GM12878 (cell line): ENCODE measurements at regions not wholly inside any gene's neighbourhood (a gene's known extent, or its start where the extent isn't known, plus 50 kb on each side); places are given as distances from the start of the nearest gene placed in this dataset.

Source experiments
- ATAC-seq: fragments of 200-7000 bp; cut with Tn5 transposase; 3 replicates; pipeline ENCODE4 v1.9.1; 2020; ENCODE audit warnings: mild to moderate bottlenecking, moderate library complexity
- BruUV-seq: library from RNA; stranded (reverse); fragments of 400-500 nt; replicated peaks from 2 replicates; lab custom pipeline; 2021; lab: Mats Ljungman, UMichigan
- CTCF ChIA-PET: fragments of 300-600 bp; sonication (Branson Sonifier 250); formaldehyde crosslinking; extraction: SDS; loops from one replicate; lab custom pipeline; 2021; ENCODE audit warnings: inconsistent platforms; lab: Yijun Ruan, JAX
- POLR2A ChIA-PET: fragments of 350-600 bp; formaldehyde crosslinking; extraction: SDS; loops from one replicate; lab custom pipeline; 2021; ENCODE audit warnings: inconsistent platforms; lab: Charles Lee
- RAD21 ChIA-PET: fragments of 300-600 bp; sonication (Branson Sonifier 250); formaldehyde crosslinking; loops from one replicate; lab custom pipeline; 2023; ENCODE audit warnings: antibody characterized with exemption; ENCODE audit not compliant: unreplicated experiment; lab: Charles Lee
- SMC1A ChIA-PET: fragments of 300-600 bp; sonication (Branson Sonifier 250); formaldehyde crosslinking; loops from one replicate; lab custom pipeline; 2023; ENCODE audit not compliant: unreplicated experiment, uncharacterized antibody; lab: Charles Lee
- DNase-seq: peaks from one replicate; pipeline ENCODE4 v3.0.0-alpha.2; 2011; ENCODE audit warnings: low read depth, low spot score
- FAIRE-seq: peaks from 3 replicates; lab custom pipeline; 2011; peaks lifted over from hg19 to GRCh38; lab: Jason Lieb, UNC
- H2AFZ ChIP-seq: 2 replicates; pipeline ENCODE4 v1.6.0; 2011; ENCODE audit warnings: low read depth, low read length, control low read depth; ENCODE audit not compliant: control insufficient read depth
- H3K27ac ChIP-seq: 2 replicates; pipeline ENCODE4 v1.5.1; 2011; ENCODE audit warnings: control low read depth; ENCODE audit not compliant: control insufficient read depth, insufficient read depth
- H3K27me3 ChIP-seq, 2 experiments: replicated peaks in 1 of 2; 2 replicates each; pipeline versions ENCODE4 v1.6.0 to v1.6.1; 2011; ENCODE audit warnings: low read length in 1 of 2; ENCODE audit not compliant: control insufficient read depth in 2 of 2, insufficient read depth in 2 of 2
- H3K36me3 ChIP-seq, 2 experiments: 2 replicates each; pipeline ENCODE4 v1.5.1; 2011; ENCODE audit warnings: low read length in 1 of 2; ENCODE audit not compliant: control insufficient read depth in 2 of 2, insufficient read depth in 2 of 2
- H3K4me1 ChIP-seq: 2 replicates; pipeline ENCODE4 v1.6.1; 2011; ENCODE audit warnings: mild to moderate bottlenecking, low read length, moderate library complexity, mixed read lengths; ENCODE audit not compliant: control insufficient read depth, insufficient read depth
- H3K4me2 ChIP-seq: 2 replicates; pipeline ENCODE4 v1.6.0; 2011; ENCODE audit warnings: control low read depth; ENCODE audit not compliant: control insufficient read depth, insufficient read depth
- H3K4me3 ChIP-seq: fragments of 200-600 bp; sonication (generic); 2 replicates; pipeline ENCODE4 v1.5.1; 2016
- H3K79me2 ChIP-seq: 2 replicates; pipeline ENCODE4 v1.6.0; 2011; ENCODE audit warnings: low read length; ENCODE audit not compliant: control insufficient read depth, insufficient read depth
- H3K9ac ChIP-seq: 2 replicates; pipeline ENCODE4 v1.8.0; 2011; ENCODE audit warnings: low read length, control low read depth, mixed read lengths; ENCODE audit not compliant: control insufficient read depth, insufficient read depth
- H3K9me3 ChIP-seq: replicated peaks from 3 replicates; pipeline ENCODE4 v1.5.1; 2011; ENCODE audit warnings: mild to moderate bottlenecking, low read length; ENCODE audit not compliant: control insufficient read depth, insufficient read depth
- H4K20me1 ChIP-seq: 2 replicates; pipeline ENCODE4 v1.6.0; 2011; ENCODE audit not compliant: control insufficient read depth, insufficient read depth
- BRCA1 ChIP-seq: IDR thresholded peaks from 2 replicates; pipeline ENCODE4 v1.6.1; 2011; ENCODE audit warnings: low read depth, low read length, improper control_type of control experiment
- CHD4 ChIP-seq: fragments of 200-600 bp; sonication (generic); IDR thresholded peaks from 2 replicates; pipeline ENCODE4 v1.6.1; 2016; ENCODE audit warnings: mild to moderate bottlenecking
- GABPA ChIP-seq: IDR thresholded peaks from 2 replicates; pipeline ENCODE4 v1.6.1; 2014; ENCODE audit warnings: antibody characterized with exemption, low read depth, mild to moderate bottlenecking, inconsistent platforms
- HDAC2 ChIP-seq: fragments of 200-600 bp; sonication (generic); IDR thresholded peaks from 2 replicates; pipeline ENCODE4 v1.6.1; 2017
- HDGF ChIP-seq: fragments of 450-650 bp; IDR thresholded peaks from 2 replicates; pipeline ENCODE4 v1.6.1; 2016; ENCODE audit warnings: antibody characterized with exemption
- IKZF1 ChIP-seq: fragments of 450-650 bp; conservative IDR thresholded peaks from 2 replicates; pipeline ENCODE4 v1.6.1; 2017; ENCODE audit warnings: antibody characterized with exemption, mild to moderate bottlenecking
- KDM1A ChIP-seq: fragments of 200-600 bp; sonication (generic); IDR thresholded peaks from 2 replicates; pipeline ENCODE4 v1.6.1; 2016; ENCODE audit warnings: borderline replicate concordance
- MTA2 ChIP-seq: fragments of 450-650 bp; IDR thresholded peaks from 2 replicates; pipeline ENCODE4 v1.6.1; 2016; ENCODE audit warnings: low read depth, mild to moderate bottlenecking, moderate library complexity
- PAX8 ChIP-seq: fragments of 450-650 bp; IDR thresholded peaks from 2 replicates; pipeline ENCODE4 v1.6.1; 2017; ENCODE audit warnings: mild to moderate bottlenecking, moderate library complexity
- POLR2AphosphoS2 ChIP-seq: IDR thresholded peaks from 2 replicates; pipeline ENCODE4 v1.6.1; 2011; ENCODE audit warnings: low read depth, mild to moderate bottlenecking, low read length, improper control_type of control experiment, moderate library complexity
- RAD21 ChIP-seq: IDR thresholded peaks from 2 replicates; pipeline ENCODE4 v1.6.1; 2011; ENCODE audit warnings: mild to moderate bottlenecking, low read depth, low read length, moderate library complexity; ENCODE audit not compliant: insufficient read depth
- RAD51 ChIP-seq: fragments of 450-650 bp; IDR thresholded peaks from 2 replicates; pipeline ENCODE4 v1.6.1; 2016; ENCODE audit warnings: moderate library complexity, mild to moderate bottlenecking, inconsistent platforms
- RFX5 ChIP-seq: IDR thresholded peaks from 2 replicates; pipeline ENCODE4 v1.6.1; 2011; ENCODE audit warnings: low read depth, low read length, improper control_type of control experiment
- SIN3A ChIP-seq: IDR thresholded peaks from 2 replicates; pipeline ENCODE4 v1.6.1; 2012; ENCODE audit warnings: low read depth, low read length, improper control_type of control experiment
- TARDBP ChIP-seq: IDR thresholded peaks from 2 replicates; pipeline ENCODE4 v1.6.1; 2016; ENCODE audit warnings: borderline replicate concordance
- TCF12 ChIP-seq: IDR thresholded peaks from 2 replicates; pipeline ENCODE4 v1.6.1; 2011; ENCODE audit warnings: low read depth, mild to moderate bottlenecking, low read length
- YY1 ChIP-seq: IDR thresholded peaks from 2 replicates; pipeline ENCODE4 v1.6.1; 2011; ENCODE audit warnings: low read depth, mild to moderate bottlenecking, low read length
- ZNF207 ChIP-seq: fragments of 450-650 bp; IDR thresholded peaks from 2 replicates; pipeline ENCODE4 v1.6.1; 2014; ENCODE audit warnings: antibody characterized with exemption, mild to moderate bottlenecking, borderline replicate concordance
- ZNF24 ChIP-seq: fragments of 450-650 bp; IDR thresholded peaks from 2 replicates; pipeline ENCODE4 v1.6.1; 2017; ENCODE audit warnings: antibody characterized with exemption, mild to moderate bottlenecking
- ZNF384 ChIP-seq: IDR thresholded peaks from 2 replicates; pipeline ENCODE4 v1.6.1; 2012; ENCODE audit warnings: low read depth, mild to moderate bottlenecking, low read length, improper control_type of control experiment, borderline replicate concordance
- ZSCAN29 ChIP-seq: fragments of 450-650 bp; IDR thresholded peaks from 2 replicates; pipeline ENCODE4 v1.6.1; 2017; ENCODE audit warnings: mild to moderate bottlenecking, moderate library complexity
- WGBS: methylation state at CpG from one replicate; pipeline ENCODE4 v1.1.6; 2016; ENCODE audit warnings: low lambda C conversion rate; ENCODE audit not compliant: insufficient replicate concordance, insufficient coverage; ENCODE audit errors: missing lambda C conversion rate; 5-methylcytosine and 5-hydroxymethylcytosine counted together
- in situ Hi-C: fragments of 300-500 bp; cut with MboI; formaldehyde crosslinking; loops from 9 replicates; pipeline ENCODE4 v1.14.3; 2018; ENCODE audit warnings: mixed read lengths
- intact Hi-C: fragments of 100-400 bp; cut with micrococcal nuclease; formaldehyde crosslinking; loops from one replicate; pipeline ENCODE4 v1.14.2; 2022; ENCODE audit not compliant: unreplicated experiment
- TF ChIP-seq, protein P1 (sequence below): IDR thresholded peaks from 2 replicates; pipeline ENCODE4 v1.6.1; 2012; ENCODE audit warnings: low read depth, low read length, improper control_type of control experiment

DNA sequence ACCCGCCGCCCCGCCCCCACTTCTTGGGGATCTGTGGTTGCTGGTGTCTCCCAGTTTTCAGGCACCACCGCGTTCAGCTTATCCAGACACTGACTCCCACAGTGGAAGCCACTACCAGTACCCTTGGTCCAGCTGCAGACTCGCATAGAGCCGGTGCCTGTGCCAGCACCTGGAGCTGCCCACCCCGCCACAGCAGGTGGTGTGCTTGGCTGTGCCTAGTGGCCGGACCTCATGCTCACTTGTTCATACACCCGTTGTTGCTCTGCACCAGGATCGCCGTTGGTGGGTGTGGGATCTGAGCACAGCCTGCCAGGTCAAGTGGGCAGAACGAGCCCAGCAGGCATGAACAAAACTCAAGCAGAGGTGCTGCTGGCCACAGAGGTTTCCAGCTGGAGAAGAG lies 673.2 kb downstream of the RERGL start:
- CTCF ChIA-PET, result interaction anchor here (0.6 kb wide), 1 partner anchor 43 kb away, joined by 3 read pairs; no protein-coding TSS in a partner anchor
- Histone ChIP-seq H3K27ac (no peak overlapping the region), H3K4me3 (no peak overlapping the region), H3K79me2 (no peaks in the 10 kb centered on the region), H3K9me3 (no peaks in the 10 kb centered on the region), H3K36me3 (no peaks in the 10 kb centered on the region), H3K4me2 (no peak overlapping the region), H4K20me1 (no peaks in the 10 kb centered on the region), H3K4me1 (no peaks in the 10 kb centered on the region), H3K27me3 (no peaks in the 10 kb centered on the region), H2AFZ (no peak overlapping the region), H3K9ac (no peak overlapping the region)
- in situ Hi-C loops (no loop called here), intact Hi-C loops (no loop called here)
- ATAC-seq (no peak), FAIRE-seq (no peak), DNase-seq (no peak)
- WGBS, result 31% methylated on average over 13 of the region's 13 CpGs
- POLR2A ChIA-PET, result no interaction called here
- no TSS peak for BruUV-seq
- no peak for TF ChIP-seq ZNF24
- TF ChIP-seq POLR2AphosphoS2, result no peak
- TF ChIP-seq RFX5, result no peak
- no peak for TF ChIP-seq HDAC2
- TF ChIP-seq MTA2, result no peak
- no peak for TF ChIP-seq ZNF207
- TF ChIP-seq, protein P1, sequence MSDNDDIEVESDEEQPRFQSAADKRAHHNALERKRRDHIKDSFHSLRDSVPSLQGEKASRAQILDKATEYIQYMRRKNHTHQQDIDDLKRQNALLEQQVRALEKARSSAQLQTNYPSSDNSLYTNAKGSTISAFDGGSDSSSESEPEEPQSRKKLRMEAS, result no peak
- no peak for TF ChIP-seq ZSCAN29
- no peak for TF ChIP-seq CHD4
- RAD21 ChIA-PET, result no interaction called here
- SMC1A ChIA-PET, result interaction anchor here (0.5 kb wide), 1 partner anchor 450 kb away, joined by 3 read pairs; no protein-coding TSS in a partner anchor

DNA sequence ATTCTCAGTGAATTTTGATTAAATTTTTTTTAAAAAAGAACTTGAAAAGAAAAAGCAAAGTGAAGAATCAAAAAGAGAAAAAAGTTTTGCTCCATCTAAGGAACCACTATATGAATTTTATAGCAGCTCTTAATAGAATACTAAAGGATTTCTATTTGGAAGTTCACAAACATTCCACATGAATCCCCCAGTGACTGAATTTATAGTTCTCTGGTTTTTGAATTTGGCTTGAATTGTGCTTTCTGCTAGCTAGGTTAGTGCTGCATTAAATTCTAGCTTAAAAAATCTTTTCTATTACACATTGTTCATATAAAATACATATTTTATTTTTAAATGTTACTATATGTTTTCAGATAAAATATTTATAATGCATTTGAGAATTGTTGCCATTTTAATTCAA lies 675.4 kb downstream of the RERGL start:
- Histone ChIP-seq H2AFZ (no peak overlapping the region), H4K20me1 (no peaks in the 10 kb centered on the region), H3K79me2 (no peaks in the 10 kb centered on the region), H3K36me3 (no peaks in the 10 kb centered on the region), H3K9ac (no peak overlapping the region), H3K27me3 (no peaks in the 10 kb centered on the region), H3K9me3 (no peaks in the 10 kb centered on the region)
- ChIA-PET POLR2A (no interaction called here), SMC1A (interaction anchor here (1.0 kb wide), 1 partner anchor 13 kb away, joined by 4 read pairs; no protein-coding TSS in a partner anchor), CTCF (no interaction called here)
- no TSS peak for BruUV-seq
- intact Hi-C loops, result no loop called here
- no peak for FAIRE-seq
- no peak for TF ChIP-seq SIN3A
- TF ChIP-seq IKZF1, result no peak
- no peak for TF ChIP-seq RAD21
- no peak for TF ChIP-seq RAD51
- TF ChIP-seq HDGF, result no peak
- no peak for TF ChIP-seq TCF12
- no peak for TF ChIP-seq BRCA1
- no peak for TF ChIP-seq PAX8
- no peak for TF ChIP-seq ZNF384
- TF ChIP-seq TARDBP, result no peak
- TF ChIP-seq KDM1A, result no peak
- no peak for TF ChIP-seq MTA2
- no peak for TF ChIP-seq GABPA
- no peak for TF ChIP-seq HDAC2
- no peak for TF ChIP-seq YY1
- TF ChIP-seq, all 136 proteins: peak for 0
- no peak for ATAC-seq
- in situ Hi-C loops, result no loop called here
- Histone ChIP-seq H3K4me1 (no peaks in the 10 kb centered on the region), H3K4me3 (no peak overlapping the region), H3K4me2 (no peak overlapping the region), H3K27ac (no peak overlapping the region)
- no peak for DNase-seq
- RAD21 ChIA-PET, result no interaction called here
